Activated T-helper 1 cell treated with Interleukin-2 at 50 U/mL for 16 hours (primary cell): ENCODE measurements at regions not wholly inside any gene's neighbourhood (a gene's known extent, or its start where the extent isn't known, plus 50 kb on each side); places are given as distances from the start of the nearest gene placed in this dataset.

Source experiments
- DNase-seq: peaks from one replicate; pipeline ENCODE4 v3.0.0-alpha.2; 2020; ENCODE audit warnings: low read depth

- no peak for DNase-seq
Observed at GRCh38 chr15:77709135-77709886, 76.6 kb upstream of the LINGO1 start.

DNA sequence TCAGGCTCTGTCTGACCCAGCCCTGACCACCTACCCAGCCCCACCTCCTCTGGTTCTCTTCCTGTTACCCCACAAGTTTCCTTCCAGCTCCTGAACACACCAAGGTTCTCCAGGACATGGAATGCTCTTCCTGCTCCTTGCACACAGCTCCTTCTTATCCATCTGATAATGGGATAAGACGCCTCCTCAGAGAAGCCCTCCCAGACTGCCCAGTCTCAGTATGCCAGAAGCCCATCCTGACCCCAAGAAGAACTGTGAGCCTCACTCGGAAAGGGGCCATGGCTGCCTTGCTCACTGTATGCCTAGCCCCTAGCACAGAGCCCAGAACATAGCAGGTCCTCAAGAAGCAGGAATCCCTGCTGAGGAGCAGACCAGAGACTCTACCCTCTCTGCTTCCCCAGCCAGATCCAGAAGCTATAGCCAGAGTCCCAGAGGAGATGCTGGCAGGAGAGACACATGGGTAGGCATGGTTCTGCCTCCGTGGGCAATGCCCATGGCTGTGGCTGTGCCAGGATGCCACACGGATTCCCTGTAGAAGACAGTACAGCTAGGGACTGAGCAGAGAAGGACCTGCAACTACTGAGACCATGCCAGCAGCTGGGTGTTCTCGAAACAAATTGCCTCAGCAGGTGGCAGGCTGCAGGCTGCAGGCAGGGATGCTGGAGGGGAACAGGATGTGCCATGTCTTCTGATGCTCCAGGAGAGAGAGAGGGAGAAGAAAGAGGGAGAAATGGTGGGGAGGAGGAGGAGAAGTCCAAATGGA is 74.0 kb upstream of the LINGO1 start:
- no peak for DNase-seq

GRCh38 chr15:77702211-77702957 is 69.7 kb upstream of the LINGO1 start:
- no peak for DNase-seq

- no peak for DNase-seq
Observed at GRCh38 chr15:77698481-77698880, 65.8 kb upstream of the LINGO1 start.

DNA sequence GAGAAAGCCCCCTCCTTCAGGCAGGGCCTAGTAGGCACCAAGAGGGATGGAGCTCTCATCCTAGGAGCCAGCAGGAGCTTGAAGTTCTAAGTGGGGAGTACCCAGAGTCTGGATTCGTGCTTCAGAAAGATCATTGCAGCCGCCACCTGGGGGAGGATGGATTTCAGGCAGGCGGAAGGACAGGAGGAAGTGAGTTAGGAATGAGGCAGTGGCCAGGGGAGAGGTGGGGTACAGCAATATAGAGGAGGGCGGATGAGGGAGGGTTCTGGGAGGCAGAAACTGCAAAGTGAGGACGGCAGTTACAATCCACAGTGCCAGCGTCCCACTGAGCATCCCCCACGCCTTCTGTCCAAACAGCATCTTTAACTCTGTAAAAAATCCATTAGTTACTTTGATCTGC is 65.2 kb upstream of the LINGO1 start:
- DNase-seq: no peak

- DNase-seq: no peak
Observed at GRCh38 chr15:77696871-77697270, 64.2 kb upstream of the LINGO1 start.

GRCh38 chr15:77695961-77696582 is 63.4 kb upstream of the LINGO1 start:
- no peak for DNase-seq

DNA sequence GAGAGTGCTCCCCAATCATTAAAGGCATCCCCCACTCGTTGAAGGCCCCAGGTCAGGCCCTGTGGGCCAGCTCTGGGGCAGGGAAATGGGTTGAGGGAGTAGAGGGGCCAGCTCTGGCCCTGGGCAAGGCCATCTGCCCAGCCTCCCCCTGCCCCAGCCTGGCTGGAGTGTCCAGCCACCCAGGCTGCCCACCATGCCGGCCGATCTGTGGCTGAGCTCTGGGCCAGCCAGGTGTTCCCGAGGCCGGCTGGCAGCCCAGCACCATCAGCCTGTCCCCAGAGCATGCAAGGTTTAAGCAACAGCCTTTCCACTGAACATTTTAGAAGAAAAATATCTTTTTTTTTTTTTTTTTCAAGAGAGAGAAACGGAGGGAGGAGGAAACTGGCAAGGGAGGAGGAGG is 62.8 kb upstream of the LINGO1 start:
- DNase-seq: no peak

- DNase-seq: no peak
Observed at GRCh38 chr15:77693576-77693975, 60.9 kb upstream of the LINGO1 start.

GRCh38 chr15:77692614-77693013 is 59.9 kb upstream of the LINGO1 start:
- no peak for DNase-seq

DNA sequence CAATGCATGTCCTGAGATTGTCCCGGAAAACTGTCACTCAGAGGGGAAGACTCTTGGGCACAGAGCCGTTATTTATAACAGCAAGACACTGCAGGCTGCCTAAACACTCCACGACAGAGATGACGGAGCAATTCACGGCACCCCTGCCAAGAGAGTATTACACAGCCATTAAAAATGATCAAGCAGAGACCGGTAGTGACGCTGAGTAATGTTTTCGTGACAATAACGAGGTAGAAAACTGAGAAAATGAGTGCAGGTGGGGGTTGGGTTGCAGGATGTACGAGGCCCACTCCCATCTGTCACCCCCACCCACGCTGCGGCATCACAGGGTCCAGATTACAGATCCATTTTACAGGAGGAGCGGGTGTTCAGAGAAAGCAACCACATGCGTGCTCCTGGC is 58.9 kb upstream of the LINGO1 start:
- no peak for DNase-seq

- DNase-seq: no peak
Observed at GRCh38 chr15:77689821-77690220, 57.1 kb upstream of the LINGO1 start.

- DNase-seq: no peak
Observed at GRCh38 chr15:77688693-77689092, 56.0 kb upstream of the LINGO1 start.

DNA sequence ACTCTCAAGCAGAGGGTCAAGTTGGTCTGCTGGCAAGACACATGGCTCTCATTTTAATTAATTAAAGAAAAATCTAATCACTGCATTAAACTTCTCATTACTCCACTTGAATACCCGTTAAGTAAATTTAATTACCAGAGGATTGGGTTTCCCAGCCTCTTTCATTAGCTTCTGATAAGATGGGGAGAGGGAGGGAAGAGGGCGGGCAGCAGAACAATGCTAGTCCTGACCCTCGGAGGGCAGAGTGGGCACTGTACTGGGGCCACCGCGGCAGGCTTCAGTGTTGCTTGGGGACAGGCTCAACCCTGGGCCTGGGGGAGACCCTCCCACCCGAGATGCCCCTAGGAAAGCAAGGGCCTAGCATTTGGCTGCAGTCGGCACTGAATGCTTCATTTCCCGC is 55.6 kb upstream of the LINGO1 start:
- no peak for DNase-seq

DNA sequence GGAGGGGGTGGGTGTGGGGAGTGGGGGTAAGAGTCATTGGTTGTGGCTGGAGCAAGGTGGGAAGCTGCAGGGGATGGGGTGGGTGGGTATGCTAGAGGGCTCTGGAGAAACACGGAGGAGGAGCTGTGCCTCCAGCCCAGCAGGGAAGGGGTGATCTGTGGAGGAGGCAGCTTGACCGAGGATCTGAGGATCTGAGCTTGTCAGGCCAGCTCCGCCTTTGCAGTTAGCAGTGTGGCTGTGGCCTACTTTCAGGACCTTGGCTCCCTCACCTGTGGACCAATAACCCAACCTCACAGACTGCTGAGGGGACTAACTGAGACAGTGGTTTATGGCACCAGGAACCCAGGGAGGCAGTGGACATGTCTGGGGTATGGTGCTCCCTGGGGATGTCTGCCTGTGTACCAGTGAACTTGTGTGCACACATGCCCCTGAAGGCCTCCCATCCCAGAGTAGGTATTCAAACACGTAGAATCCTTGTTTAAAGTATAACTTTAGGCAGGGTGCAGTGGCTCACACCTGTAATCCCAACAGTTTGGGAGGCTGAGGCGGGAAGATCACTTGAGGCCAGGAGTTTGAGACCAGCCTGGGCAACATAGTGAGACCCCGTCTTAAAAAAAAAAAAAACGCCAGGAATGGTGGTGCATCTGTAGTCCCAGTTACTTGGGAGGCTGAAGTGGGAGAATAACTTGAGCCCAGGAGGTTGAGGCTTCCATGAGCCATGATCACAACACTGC is 52.5 kb upstream of the LINGO1 start:
- no peak for DNase-seq

DNA sequence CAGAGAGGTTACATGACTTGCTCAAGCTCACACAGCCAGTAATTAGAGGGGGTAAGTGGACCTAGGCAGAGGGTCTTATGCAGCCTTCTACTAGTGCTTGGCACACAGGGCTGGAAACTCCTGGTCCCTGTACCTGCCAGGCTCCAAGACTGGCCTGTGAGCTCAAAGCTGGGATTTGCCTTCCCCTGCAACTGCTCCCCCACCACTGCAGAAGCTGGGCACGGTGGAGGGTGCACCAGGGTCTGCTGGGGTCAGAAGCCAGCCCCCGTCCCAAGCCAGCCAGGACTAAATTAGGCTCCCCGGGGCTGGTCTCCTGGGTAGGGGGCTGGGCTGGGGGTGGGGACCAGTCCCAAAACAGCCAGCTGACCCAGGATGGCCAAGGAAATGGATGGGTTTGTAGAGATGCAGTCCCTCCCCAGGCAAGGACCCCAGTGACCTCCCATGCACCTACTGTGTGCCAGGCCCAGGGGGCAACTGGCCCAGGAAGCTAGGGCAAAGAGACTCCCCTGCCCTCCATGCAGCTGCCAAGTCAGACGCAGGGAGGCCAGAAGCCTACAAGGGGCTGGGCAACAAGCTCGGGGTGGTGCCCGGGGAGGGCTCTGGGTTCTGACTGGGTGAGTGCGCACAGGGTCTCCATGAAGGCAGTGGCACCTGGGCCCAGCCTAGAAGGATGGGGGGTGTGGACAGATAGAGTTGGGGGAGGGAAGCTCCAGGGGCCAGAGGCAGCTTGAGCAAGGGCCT is 51.8 kb upstream of the LINGO1 start:
- no peak for DNase-seq

DNA sequence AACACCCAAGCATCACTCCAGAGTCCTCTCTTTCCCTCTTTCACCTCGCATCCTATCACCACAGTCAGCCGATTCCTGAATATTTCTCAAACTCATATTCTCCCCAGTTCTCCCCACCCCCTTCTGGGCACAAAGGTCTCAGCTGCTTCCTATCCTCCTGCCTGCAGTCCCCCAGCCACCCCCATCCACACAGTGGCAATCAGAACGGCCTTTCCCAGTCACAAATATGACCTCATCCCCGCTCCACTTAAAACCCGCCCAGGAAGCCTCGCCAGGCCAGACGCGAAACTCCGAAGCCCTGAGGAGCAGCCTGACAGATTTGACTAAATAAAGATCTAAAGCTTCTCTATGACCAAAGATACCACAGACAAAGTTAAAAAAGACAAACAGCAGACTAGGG is 49.9 kb upstream of the LINGO1 start:
- no peak for DNase-seq
